ENCODE measurements at regions not wholly inside any gene's neighbourhood (a gene's known extent, or its start where the extent isn't known, plus 50 kb on each side); places are given as distances from the start of the nearest gene placed in this dataset.

GRCh38 chr13:26932465-26932864 is 171.9 kb upstream of the GPR12 start:
- no peak for DNase-seq

GRCh38 chr13:26929971-26930730 is 169.6 kb upstream of the GPR12 start:
- DNase-seq = peak; percentile 63 to 84 (median 80)

- DNase-seq = no peak
These were observed 166.9 kb upstream of the GPR12 start for GRCh38 chr13:26927511-26927910.

- no peak for DNase-seq
These were observed 165.8 kb upstream of the GPR12 start for GRCh38 chr13:26926371-26926770.

GRCh38 chr13:26923824-26924605 is 163.4 kb upstream of the GPR12 start:
- peak; percentile 2 to 44 (median 20) for DNase-seq

- no peak for DNase-seq
These were observed 161.3 kb upstream of the GPR12 start for GRCh38 chr13:26921918-26922317.

GRCh38 chr13:26920614-26921355 is 160.2 kb upstream of the GPR12 start:
- DNase-seq = no peak

- DNase-seq = no peak
These were observed 159.1 kb upstream of the GPR12 start for GRCh38 chr13:26919732-26920131.

GRCh38 chr13:26919311-26919710 is 158.7 kb upstream of the GPR12 start:
- no peak for DNase-seq

- DNase-seq = peak; percentile 41 to 64 (median 53)
These were observed 154.0 kb upstream of the GPR12 start for GRCh38 chr13:26914624-26915023.

- DNase-seq = no peak
These were observed 153.6 kb upstream of the GPR12 start for GRCh38 chr13:26914148-26914547.

- DNase-seq = no peak
These were observed 150.3 kb upstream of the GPR12 start for GRCh38 chr13:26910754-26911465.

- no peak for DNase-seq
These were observed 148.9 kb upstream of the GPR12 start for GRCh38 chr13:26909477-26909876.

GRCh38 chr13:26908126-26908525 is 147.5 kb upstream of the GPR12 start:
- DNase-seq = no peak

GRCh38 chr13:26899202-26899601 is 138.6 kb upstream of the GPR12 start:
- no peak for DNase-seq

- no peak for DNase-seq
These were observed 137.3 kb upstream of the GPR12 start for GRCh38 chr13:26897706-26898550.

- no peak for DNase-seq
These were observed 136.5 kb upstream of the GPR12 start for GRCh38 chr13:26896986-26897668.

- no peak for DNase-seq
These were observed 135.4 kb upstream of the GPR12 start for GRCh38 chr13:26895808-26896466.

GRCh38 chr13:26895081-26895807 is 134.7 kb upstream of the GPR12 start:
- DNase-seq = no peak

- DNase-seq = no peak
These were observed 128.0 kb upstream of the GPR12 start for GRCh38 chr13:26888632-26889031.
